ENCODE measurements at regions not wholly inside any gene's neighbourhood (a gene's known extent, or its start where the extent isn't known, plus 50 kb on each side); places are given as distances from the start of the nearest gene placed in this dataset.
A peak's percentile ranks its signal among the peaks of the same experiment; 100 is the strongest.

GRCh38 chr12:76256321-76256720 is 91.9 kb downstream of the BBS10 start:
- peaks cover 7 to 44% (median 23%) of the 10 kb centered on the region in 3 donors for H3K4me1 ChIP-seq
- TF ChIP-seq CTCF (IDR thresholded peaks at IDR 0.05) (no peak), POLR2A (IDR thresholded peaks at IDR 0.05) (no peak)
- H3K27me3 ChIP-seq = no peaks in the 10 kb centered on the region
- H3K27ac ChIP-seq = peak overlapping the region in 1 of 4 donors; percentile 7
- DNase-seq = no peak
- intact Hi-C loops (cut with DNase I) = no loop called here
- WGBS, 2 donors = 84 to 90% methylated on average over 2 of the region's 2 CpGs
- H3K9me3 ChIP-seq = no peaks in the 10 kb centered on the region
- no peak overlapping the region for H3K4me3 ChIP-seq
- no peaks in the 10 kb centered on the region for H3K36me3 ChIP-seq

GRCh38 chr12:76255692-76256091 is 92.5 kb downstream of the BBS10 start:
- TF ChIP-seq CTCF (IDR thresholded peaks at IDR 0.05) (no peak), POLR2A (IDR thresholded peaks at IDR 0.05) (no peak)
- 81 to 90% methylated on average over 2 of the region's 2 CpGs for WGBS, 2 donors
- H3K27ac ChIP-seq = no peak overlapping the region

GRCh38 chr12:76255281-76255680 is 92.9 kb downstream of the BBS10 start:
- no peak for DNase-seq
- WGBS, 2 donors = 52 to 58% methylated on average over 3 of the region's 3 CpGs
- TF ChIP-seq POLR2A (IDR thresholded peaks at IDR 0.05) (no peak), CTCF (IDR thresholded peaks at IDR 0.05) (no peak)
- Histone ChIP-seq H3K36me3 (no peaks in the 10 kb centered on the region), H3K27me3 (no peaks in the 10 kb centered on the region), H3K27ac (no peak overlapping the region), H3K4me1 (peaks cover 0 to 34% (median 15%) of the 10 kb centered on the region in 3 donors), H3K4me3 (no peak overlapping the region), H3K9me3 (no peaks in the 10 kb centered on the region)
- intact Hi-C loops (cut with DNase I) = no loop called here

More at GRCh38 chr12:76255692-76256091, 92.5 kb downstream of the BBS10 start:
- Histone ChIP-seq H3K9me3 (no peaks in the 10 kb centered on the region), H3K4me3 (no peak overlapping the region), H3K36me3 (no peaks in the 10 kb centered on the region), H3K4me1 (peaks cover 3 to 38% (median 19%) of the 10 kb centered on the region in 3 donors), H3K27me3 (no peaks in the 10 kb centered on the region)
- intact Hi-C loops (cut with DNase I) = no loop called here
- no peak for DNase-seq

GRCh38 chr12:76252031-76252430 is 96.2 kb downstream of the BBS10 start:
- H3K9me3 ChIP-seq = no peaks in the 10 kb centered on the region
- TF ChIP-seq POLR2A (IDR thresholded peaks at IDR 0.05) (no peak), CTCF (IDR thresholded peaks at IDR 0.05) (no peak)
- intact Hi-C loops (cut with DNase I) = no loop called here
- H3K27me3 ChIP-seq = no peaks in the 10 kb centered on the region
- no peak overlapping the region for H3K27ac ChIP-seq
- H3K4me1 ChIP-seq = peaks cover 0 to 28% (median 7%) of the 10 kb centered on the region in 3 donors
- 70 to 72% methylated on average over 6 to 11 of the region's 11 CpGs for WGBS, 2 donors
- no peak for DNase-seq
- H3K4me3 ChIP-seq = no peak overlapping the region
- no peaks in the 10 kb centered on the region for H3K36me3 ChIP-seq

- H3K4me1 ChIP-seq = peaks cover 0 to 32% (median 9%) of the 10 kb centered on the region in 3 donors
- TF ChIP-seq POLR2A (IDR thresholded peaks at IDR 0.05) = no peak
- TF ChIP-seq CTCF (IDR thresholded peaks at IDR 0.05) = no peak
- no peaks in the 10 kb centered on the region for H3K27me3 ChIP-seq
- 66 to 69% methylated on average over 3 of the region's 3 CpGs for WGBS, 2 donors
- H3K4me3 ChIP-seq = no peak overlapping the region
- H3K27ac ChIP-seq = no peak overlapping the region
- DNase-seq = no peak
- H3K36me3 ChIP-seq = no peaks in the 10 kb centered on the region
- intact Hi-C loops (cut with DNase I) = no loop called here
- H3K9me3 ChIP-seq = no peaks in the 10 kb centered on the region
Measured at GRCh38 chr12:76250256-76250655, 98.0 kb downstream of the BBS10 start.

All from esophagus squamous epithelium (tissue), 5 donors.